ENCODE measurements at regions not wholly inside any gene's neighbourhood (a gene's known extent, or its start where the extent isn't known, plus 50 kb on each side); places are given as distances from the start of the nearest gene placed in this dataset.

DNA sequence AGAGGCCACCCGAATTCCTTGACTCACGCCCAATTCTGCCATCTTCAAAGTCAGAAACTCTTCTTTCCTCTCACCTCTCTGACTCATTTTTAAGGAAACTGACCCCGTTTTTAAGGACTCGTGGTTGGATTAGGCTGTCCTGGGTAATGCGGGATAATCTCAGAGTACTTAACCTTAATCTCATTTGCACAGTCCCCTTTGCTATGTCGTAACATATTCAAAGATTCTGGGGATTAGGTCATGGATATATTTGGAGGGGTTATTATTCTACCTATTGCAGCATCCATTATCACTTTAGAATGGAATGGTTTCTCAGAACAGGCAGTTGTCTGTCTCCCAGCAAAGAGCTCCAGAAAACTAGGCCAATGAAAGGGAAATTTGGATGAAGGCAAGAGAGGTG lies 80.8 kb upstream of the IL12B start:
- H3K27me3 Mint-ChIP-seq (ENCODE audit: low read depth), result peaks cover 55% of the 10 kb centered on the region
- H3K4me3 Mint-ChIP-seq, result peak overlapping the region; percentile 81
- no peak for DNase-seq (ENCODE audit: low spot score)
- peaks cover 22% of the 10 kb centered on the region for H3K36me3 Mint-ChIP-seq (ENCODE audit: low read depth)
- peaks cover 58% of the 10 kb centered on the region for H3K4me1 Mint-ChIP-seq (ENCODE audit: low read depth)
- H3K27ac Mint-ChIP-seq, result peak overlapping the region; percentile 95
- peaks cover 13% of the 10 kb centered on the region for H3K9me3 Mint-ChIP-seq

DNA sequence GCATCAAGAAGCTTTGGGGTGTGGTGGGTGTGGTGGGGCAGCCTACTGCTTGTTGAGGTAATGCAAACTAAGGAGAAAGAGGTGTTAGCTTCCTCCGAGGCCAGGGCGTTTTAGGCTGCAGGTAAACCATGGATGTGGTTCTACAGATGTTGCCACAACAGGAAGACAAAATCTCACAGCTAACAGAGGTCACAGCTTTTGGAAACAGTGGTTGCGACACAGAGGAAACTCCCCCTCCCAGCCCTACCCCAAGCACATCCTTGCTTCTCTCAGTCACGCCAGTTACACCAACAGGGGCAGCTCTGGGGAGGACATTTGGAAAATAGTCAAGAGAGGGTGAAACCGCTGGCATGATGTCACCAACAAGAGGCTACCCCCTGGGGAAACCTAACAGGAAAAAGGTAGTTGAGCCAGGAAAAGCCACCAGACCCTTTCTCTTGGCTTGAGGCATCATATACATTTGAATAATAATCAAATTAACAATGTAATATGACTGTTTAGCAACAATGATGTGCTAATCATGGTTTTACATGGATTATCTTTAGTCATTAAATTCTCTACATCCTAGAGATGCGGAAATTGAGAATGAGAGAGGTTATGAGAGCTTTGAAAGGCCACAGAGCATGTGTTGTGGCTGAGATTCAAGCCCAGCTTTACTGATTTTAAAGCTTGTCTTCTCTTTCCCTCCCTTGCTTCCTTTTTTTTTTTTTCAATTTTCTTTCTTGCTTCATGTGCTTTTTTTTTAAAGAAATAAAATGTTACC lies 82.2 kb upstream of the IL12B start:
- peaks cover 58% of the 10 kb centered on the region for H3K4me1 Mint-ChIP-seq (ENCODE audit: low read depth)
- H3K4me3 Mint-ChIP-seq, result peak overlapping the region; percentile 81
- H3K27ac Mint-ChIP-seq, result peak overlapping the region; percentile 95
- peaks cover 9% of the 10 kb centered on the region for H3K9me3 Mint-ChIP-seq
- peak; percentile 66 for DNase-seq (ENCODE audit: low spot score)
- peaks cover 20% of the 10 kb centered on the region for H3K36me3 Mint-ChIP-seq (ENCODE audit: low read depth)
- H3K27me3 Mint-ChIP-seq (ENCODE audit: low read depth), result peaks cover 52% of the 10 kb centered on the region

DNA sequence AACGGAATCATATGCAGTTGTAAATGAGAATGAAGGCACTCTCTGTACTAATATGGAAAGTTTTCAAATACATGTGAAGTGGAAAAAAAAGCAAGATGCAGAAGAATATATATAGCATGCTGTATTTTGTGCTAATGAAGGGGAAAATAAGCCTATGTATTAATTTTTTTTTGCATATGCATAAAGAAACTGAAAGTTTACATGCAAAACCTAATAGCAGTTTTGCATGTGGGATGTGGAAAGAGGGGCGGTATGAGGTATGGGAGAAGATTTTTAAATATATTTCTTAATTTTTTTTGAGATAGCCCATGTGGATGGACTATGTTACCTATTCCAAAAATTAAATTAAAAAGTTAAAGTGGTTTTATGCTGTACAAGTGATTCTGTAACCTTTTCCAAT lies 83.7 kb upstream of the IL12B start:
- peaks cover 55% of the 10 kb centered on the region for H3K4me1 Mint-ChIP-seq (ENCODE audit: low read depth)
- H3K27me3 Mint-ChIP-seq (ENCODE audit: low read depth), result peaks cover 42% of the 10 kb centered on the region
- H3K27ac Mint-ChIP-seq, result no peak overlapping the region
- no peak for DNase-seq (ENCODE audit: low spot score)
- peaks cover 4% of the 10 kb centered on the region for H3K9me3 Mint-ChIP-seq
- H3K36me3 Mint-ChIP-seq (ENCODE audit: low read depth), result peaks cover 17% of the 10 kb centered on the region
- no peak overlapping the region for H3K4me3 Mint-ChIP-seq

DNA sequence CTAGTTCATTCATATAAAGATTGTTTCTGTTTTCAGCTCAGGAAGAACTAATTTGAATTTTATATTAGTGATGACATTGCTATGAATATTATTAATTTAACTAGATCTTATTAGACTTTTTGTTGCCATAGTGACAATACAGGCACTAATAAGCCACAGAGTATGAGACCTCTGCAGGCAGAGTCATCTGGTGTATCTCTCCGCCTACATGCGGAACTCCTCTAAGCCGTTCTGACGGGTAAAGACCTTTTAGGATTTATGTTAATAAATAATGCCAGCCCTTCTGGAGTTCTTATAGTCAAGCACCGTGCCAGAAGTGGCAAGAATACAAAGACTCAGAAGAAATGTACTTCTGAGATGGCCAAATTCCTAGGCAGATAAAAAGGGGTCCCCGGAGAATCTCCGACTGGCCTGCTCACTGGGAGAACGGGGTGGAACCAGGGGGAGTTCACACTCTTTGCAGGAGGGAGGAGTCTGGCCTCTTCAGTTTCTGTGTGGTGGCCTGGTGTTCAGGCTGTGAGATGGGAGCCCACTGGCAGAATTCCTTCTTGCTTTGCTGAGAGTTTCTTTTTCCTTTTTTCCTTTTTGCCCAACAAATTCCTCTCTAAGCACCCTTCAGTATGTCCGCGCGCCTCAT lies 85.1 kb upstream of the IL12B start:
- DNase-seq (ENCODE audit: low spot score), result no peak
- peaks cover 45% of the 10 kb centered on the region for H3K27me3 Mint-ChIP-seq (ENCODE audit: low read depth)
- H3K27ac Mint-ChIP-seq, result no peak overlapping the region
- H3K36me3 Mint-ChIP-seq (ENCODE audit: low read depth), result peaks cover 15% of the 10 kb centered on the region
- H3K4me1 Mint-ChIP-seq (ENCODE audit: low read depth), result peaks cover 43% of the 10 kb centered on the region
- H3K9me3 Mint-ChIP-seq, result peaks cover 4% of the 10 kb centered on the region
- H3K4me3 Mint-ChIP-seq, result no peak overlapping the region

DNA sequence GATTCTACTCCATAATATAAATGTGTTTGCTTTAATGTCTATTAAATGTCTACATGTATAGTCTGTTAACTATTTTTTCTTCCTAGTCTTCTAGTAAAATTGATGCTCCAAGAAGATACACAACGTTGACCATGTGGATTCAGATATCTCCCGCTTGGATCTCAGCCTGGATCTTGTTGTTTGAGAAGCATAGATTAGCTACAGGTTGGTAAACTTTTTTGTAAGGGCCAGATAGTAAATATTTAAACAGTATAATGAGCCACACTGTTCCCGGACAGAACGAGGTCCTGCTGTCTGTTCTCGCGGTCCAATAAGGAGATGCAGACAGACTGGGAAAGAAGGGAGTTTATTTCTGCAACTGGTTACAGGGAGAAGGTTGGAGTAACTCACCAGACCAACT lies 86.2 kb upstream of the IL12B start:
- Mint-ChIP-seq H3K27me3 (ENCODE audit: low read depth) (peaks cover 43% of the 10 kb centered on the region), H3K36me3 (ENCODE audit: low read depth) (peaks cover 7% of the 10 kb centered on the region), H3K27ac (no peak overlapping the region), H3K4me3 (no peak overlapping the region), H3K9me3 (no peaks in the 10 kb centered on the region), H3K4me1 (ENCODE audit: low read depth) (peaks cover 32% of the 10 kb centered on the region)
- no peak for DNase-seq (ENCODE audit: low spot score)

DNA sequence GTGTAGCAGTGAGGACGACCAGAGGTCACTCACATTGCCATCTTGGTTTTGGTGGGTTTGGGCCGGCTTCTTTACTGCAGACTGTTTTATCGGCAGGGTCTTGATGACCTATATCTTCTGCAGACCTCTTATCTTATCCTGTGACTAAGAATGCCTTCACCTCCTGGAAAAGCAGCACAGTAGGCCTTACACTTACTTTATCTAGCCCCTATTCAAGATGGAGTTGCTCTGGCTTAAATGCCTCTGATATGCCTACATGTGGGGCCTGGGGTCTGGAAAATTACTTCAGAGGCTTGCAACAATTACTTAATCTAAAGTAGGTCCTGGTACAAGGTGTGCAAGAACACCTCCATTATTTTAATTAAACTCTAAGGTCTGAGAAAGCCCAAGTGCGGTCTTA lies 86.9 kb upstream of the IL12B start:
- Mint-ChIP-seq H3K27me3 (ENCODE audit: low read depth) (peaks cover 41% of the 10 kb centered on the region), H3K4me1 (ENCODE audit: low read depth) (peaks cover 25% of the 10 kb centered on the region), H3K9me3 (no peaks in the 10 kb centered on the region), H3K4me3 (no peak overlapping the region), H3K27ac (no peak overlapping the region), H3K36me3 (ENCODE audit: low read depth) (peaks cover 4% of the 10 kb centered on the region)
- DNase-seq (ENCODE audit: low spot score), result no peak

DNA sequence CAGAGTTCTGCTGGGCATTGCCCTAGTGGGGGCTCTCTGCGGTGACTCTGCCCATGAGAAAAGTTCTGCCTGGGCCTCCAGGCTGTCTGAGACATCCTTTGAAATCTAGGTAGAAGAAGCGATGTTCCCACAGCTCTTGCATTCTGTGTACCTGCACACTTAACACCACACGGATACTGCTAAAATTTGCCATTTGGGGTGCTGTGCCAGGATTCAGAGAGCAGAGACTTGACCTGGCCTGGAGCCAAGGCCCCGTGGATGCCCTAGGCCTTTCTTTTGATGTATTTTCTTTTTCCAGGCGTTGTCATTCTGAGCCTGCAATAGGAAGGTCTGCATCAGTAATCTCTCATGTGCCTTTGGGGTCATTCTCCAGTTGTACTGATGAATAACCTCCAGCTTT lies 89.3 kb upstream of the IL12B start:
- peaks cover 35% of the 10 kb centered on the region for H3K27me3 Mint-ChIP-seq (ENCODE audit: low read depth)
- H3K4me3 Mint-ChIP-seq, result no peak overlapping the region
- H3K27ac Mint-ChIP-seq, result no peak overlapping the region
- no peaks in the 10 kb centered on the region for H3K9me3 Mint-ChIP-seq
- no peak for DNase-seq (ENCODE audit: low spot score)
- peaks cover 4% of the 10 kb centered on the region for H3K36me3 Mint-ChIP-seq (ENCODE audit: low read depth)
- peaks cover 7% of the 10 kb centered on the region for H3K4me1 Mint-ChIP-seq (ENCODE audit: low read depth)

DNA sequence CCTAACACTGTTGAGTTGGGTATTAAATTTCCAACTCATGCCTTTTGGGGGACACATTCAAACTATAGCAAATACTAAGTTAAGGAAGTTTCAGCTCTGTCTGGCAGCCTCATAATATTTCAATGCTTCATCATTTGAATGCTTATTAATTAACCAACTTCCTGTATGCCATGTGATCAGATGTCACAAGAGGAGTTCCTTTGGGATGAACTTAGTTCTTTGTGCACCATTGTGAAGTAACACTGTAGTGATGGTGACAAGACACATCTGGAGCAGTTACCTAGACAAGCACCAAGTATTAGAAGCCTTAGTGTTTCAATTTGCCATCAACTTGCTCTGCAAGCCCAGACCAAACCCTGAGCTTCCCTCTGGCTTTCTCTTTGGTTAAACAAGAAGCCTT lies 90.7 kb upstream of the IL12B start:
- no peaks in the 10 kb centered on the region for H3K9me3 Mint-ChIP-seq
- peaks cover 38% of the 10 kb centered on the region for H3K27me3 Mint-ChIP-seq (ENCODE audit: low read depth)
- no peak overlapping the region for H3K4me3 Mint-ChIP-seq

DNA sequence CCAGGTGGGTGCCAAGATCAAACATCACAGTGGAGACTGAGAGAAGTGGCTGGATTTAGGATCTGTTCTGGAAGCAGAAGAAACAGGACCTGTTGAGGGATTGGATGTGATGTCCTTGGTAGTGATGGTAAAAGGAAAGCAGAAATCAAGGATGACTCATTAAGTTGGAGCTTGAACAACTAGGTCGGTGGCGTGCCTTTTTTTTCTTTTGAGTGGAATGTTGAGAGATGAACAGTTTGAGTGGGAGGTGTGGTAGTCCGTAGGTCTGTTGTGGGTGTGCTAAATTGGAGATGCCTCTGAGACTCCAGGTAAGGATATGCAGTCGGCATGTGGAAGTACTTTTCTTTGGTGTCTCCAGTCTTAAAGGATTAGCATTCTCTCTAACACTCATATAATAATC lies 92.1 kb upstream of the IL12B start:
- peaks cover 14% of the 10 kb centered on the region for H3K4me1 Mint-ChIP-seq (ENCODE audit: low read depth)
- peaks cover 32% of the 10 kb centered on the region for H3K27me3 Mint-ChIP-seq (ENCODE audit: low read depth)
- no peak overlapping the region for H3K4me3 Mint-ChIP-seq
- DNase-seq (ENCODE audit: low spot score), result no peak
- H3K27ac Mint-ChIP-seq, result no peak overlapping the region
- no peaks in the 10 kb centered on the region for H3K9me3 Mint-ChIP-seq
- H3K36me3 Mint-ChIP-seq (ENCODE audit: low read depth), result peaks cover 4% of the 10 kb centered on the region

More for the DNA sequence above, 90.7 kb upstream of the IL12B start:
- Mint-ChIP-seq H3K27ac (no peak overlapping the region), H3K4me1 (ENCODE audit: low read depth) (peaks cover 2% of the 10 kb centered on the region), H3K36me3 (ENCODE audit: low read depth) (peaks cover 4% of the 10 kb centered on the region)
- no peak for DNase-seq (ENCODE audit: low spot score)

DNA sequence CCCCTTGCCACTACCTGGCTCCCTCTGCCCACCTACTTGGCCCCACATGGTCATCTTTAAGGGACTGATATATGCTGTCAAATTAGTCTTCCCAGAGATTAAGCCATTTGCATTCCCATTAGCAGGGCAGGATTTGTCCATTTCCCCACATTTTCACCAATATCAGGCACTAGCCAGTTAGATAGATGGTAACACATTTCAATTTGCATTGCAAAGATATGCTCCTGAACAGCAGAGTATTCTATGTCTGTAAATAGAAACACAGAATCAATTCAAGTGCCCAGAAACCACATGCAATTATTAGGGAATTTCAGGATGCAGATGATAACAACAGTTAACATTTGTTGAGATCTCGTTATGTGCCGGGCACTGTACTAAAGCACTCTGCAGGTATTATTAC lies 92.6 kb upstream of the IL12B start:
- Mint-ChIP-seq H3K27me3 (ENCODE audit: low read depth) (peaks cover 31% of the 10 kb centered on the region), H3K9me3 (no peaks in the 10 kb centered on the region), H3K4me1 (ENCODE audit: low read depth) (peaks cover 19% of the 10 kb centered on the region), H3K27ac (no peak overlapping the region), H3K36me3 (ENCODE audit: low read depth) (peaks cover 4% of the 10 kb centered on the region), H3K4me3 (no peak overlapping the region)
- no peak for DNase-seq (ENCODE audit: low spot score)

DNA sequence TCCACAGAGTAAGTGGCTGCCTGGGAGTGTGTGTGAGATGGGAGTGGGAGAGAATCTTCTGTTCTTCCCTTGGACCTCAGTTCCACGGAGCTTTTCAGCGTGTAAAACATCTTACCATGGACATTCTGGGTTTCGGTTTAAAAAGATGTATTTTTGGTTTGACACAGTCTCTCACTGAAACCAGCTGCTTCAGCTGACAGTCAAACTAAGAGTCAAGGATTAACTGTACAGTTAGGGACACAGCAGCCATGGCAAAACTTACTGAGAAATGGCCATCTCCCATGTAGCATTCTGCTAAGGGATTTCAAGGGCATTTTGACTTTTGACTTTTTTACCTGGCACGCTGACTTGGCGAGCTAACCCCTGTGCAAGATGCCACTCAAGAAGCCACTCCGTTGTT lies 93.8 kb upstream of the IL12B start:
- Mint-ChIP-seq H3K4me1 (ENCODE audit: low read depth) (peaks cover 23% of the 10 kb centered on the region), H3K27ac (no peak overlapping the region)
- no peak for DNase-seq (ENCODE audit: low spot score)

DNA sequence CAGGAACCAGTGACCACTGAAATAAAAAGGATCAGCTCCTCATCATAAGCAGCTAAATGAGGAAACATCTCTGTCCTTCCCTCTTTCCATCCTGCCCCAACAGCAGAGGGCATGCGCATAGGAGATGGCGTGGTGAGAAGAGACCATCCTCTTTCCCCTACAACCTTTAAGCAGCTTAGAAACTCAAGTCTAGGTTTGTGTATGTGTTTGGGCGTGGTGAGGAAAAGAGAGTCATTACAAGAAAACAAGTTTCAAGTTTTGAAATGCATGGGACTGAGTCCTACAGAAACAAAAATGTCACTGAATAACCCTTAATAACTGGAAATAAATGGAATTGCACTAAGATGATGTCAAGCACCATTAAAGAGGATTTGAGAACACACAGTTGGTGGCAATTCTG lies 96.4 kb upstream of the IL12B start:
- H3K4me1 Mint-ChIP-seq (ENCODE audit: low read depth), result peaks cover 33% of the 10 kb centered on the region
- H3K4me3 Mint-ChIP-seq, result no peak overlapping the region
- no peak for DNase-seq (ENCODE audit: low spot score)
- peak overlapping the region; percentile 11 for H3K27ac Mint-ChIP-seq
- no peaks in the 10 kb centered on the region for H3K36me3 Mint-ChIP-seq (ENCODE audit: low read depth)
- H3K9me3 Mint-ChIP-seq, result no peaks in the 10 kb centered on the region
- peaks cover 33% of the 10 kb centered on the region for H3K27me3 Mint-ChIP-seq (ENCODE audit: low read depth)

More for the DNA sequence above, 93.8 kb upstream of the IL12B start:
- Mint-ChIP-seq H3K27me3 (ENCODE audit: low read depth) (peaks cover 34% of the 10 kb centered on the region), H3K4me3 (no peak overlapping the region), H3K36me3 (ENCODE audit: low read depth) (peaks cover 2% of the 10 kb centered on the region), H3K9me3 (no peaks in the 10 kb centered on the region)

DNA sequence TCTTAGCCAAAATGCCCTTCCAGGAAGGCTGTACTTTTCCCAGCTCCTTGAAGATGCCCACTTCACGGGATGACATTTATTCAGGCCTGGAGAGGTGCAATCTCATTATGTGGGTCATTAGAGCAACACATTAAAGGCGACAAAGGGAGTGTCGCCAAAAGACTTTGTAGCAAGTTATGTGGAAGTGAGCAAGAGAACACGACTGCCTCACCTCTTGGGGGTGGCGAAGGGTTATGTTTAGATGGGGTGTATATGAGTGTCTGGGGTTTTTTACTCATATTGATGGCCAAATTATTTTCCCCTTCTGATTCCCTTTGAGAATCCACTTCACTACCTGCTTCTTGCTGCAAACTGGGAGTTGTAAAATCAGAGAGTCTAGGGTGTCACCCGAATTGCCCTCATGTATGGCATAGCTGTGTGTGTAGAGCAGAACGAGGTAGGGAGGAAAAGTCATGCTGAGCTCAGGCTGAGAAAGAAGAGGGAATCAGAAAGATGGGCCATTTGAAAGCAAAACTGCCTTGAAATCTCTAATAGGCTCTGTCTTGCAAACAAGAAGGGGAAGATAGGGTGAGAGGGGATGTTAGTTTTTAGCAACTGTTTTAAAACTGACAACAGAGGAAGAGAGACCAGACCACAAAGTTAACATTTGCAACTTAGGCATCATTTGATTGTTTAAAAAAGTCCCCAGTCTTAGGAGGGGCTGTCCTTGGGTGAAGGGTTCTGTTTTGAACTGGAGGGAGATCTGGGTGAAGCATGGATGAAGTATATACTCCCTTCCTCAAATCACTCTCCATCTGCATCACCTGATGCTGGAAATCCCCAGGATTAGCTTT lies 97.1 kb upstream of the IL12B start:
- peak overlapping the region; percentile 43 for H3K4me3 Mint-ChIP-seq
- peaks cover 38% of the 10 kb centered on the region for H3K27me3 Mint-ChIP-seq (ENCODE audit: low read depth)
- peak overlapping the region; percentile 79 for H3K27ac Mint-ChIP-seq
- no peaks in the 10 kb centered on the region for H3K36me3 Mint-ChIP-seq (ENCODE audit: low read depth)
- no peak for DNase-seq (ENCODE audit: low spot score)
- no peaks in the 10 kb centered on the region for H3K9me3 Mint-ChIP-seq
- H3K4me1 Mint-ChIP-seq (ENCODE audit: low read depth), result peaks cover 34% of the 10 kb centered on the region
